NCI-H82 (cell line): ENCODE measurements at regions not wholly inside any gene's neighbourhood (a gene's known extent, or its start where the extent isn't known, plus 50 kb on each side); places are given as distances from the start of the nearest gene placed in this dataset.
"Not testable (repeated sequence)": the region's sequence is repeated elsewhere in the genome, so short reads cannot be mapped to it uniquely, and the experiment has no call there.

Source experiments
- DNase-seq: peaks from one replicate; lab custom pipeline; 2025; lab: John Stamatoyannopoulos, UW

DNA sequence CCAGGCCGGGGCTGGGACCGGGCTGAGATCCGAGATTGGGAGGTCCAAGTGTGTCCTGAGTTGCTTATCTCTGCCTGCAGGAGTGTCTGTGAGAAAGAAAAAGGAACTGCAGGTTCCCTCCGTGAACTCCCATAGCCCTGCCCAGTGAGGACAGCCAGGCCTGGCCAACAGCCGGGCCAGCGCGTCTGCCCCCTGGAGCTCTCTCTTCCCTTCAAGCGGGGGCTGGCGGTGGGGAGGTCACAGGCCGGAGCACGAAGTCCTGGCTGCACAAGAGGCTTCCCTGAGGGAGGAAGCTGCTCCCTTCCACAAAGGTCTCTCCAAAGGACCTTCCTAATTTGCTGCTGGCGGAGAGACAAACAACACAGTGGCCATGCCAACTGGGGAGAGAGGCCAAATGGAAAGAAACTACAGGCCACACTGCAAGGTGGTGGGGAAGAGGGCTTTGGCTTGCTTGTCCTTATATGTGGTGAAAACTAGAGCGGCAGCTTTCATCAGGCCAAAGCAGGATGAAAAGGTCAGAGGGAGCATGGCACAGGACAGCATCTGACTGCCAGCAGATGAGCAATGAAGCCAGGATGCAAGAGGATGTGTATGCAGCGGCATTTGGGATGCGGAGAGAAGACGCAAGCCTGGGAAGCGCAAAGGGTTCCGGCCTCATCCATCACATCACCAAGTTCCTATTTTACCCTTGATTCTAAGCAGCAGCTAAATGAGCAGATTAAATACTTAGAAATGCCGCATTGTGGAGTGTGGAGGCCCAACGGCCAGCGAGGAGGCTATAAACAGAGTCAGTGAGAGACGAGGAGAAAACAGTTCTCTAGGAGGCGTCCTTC lies 260.0 kb downstream of the ERMARD start:
- no peak for DNase-seq

DNA sequence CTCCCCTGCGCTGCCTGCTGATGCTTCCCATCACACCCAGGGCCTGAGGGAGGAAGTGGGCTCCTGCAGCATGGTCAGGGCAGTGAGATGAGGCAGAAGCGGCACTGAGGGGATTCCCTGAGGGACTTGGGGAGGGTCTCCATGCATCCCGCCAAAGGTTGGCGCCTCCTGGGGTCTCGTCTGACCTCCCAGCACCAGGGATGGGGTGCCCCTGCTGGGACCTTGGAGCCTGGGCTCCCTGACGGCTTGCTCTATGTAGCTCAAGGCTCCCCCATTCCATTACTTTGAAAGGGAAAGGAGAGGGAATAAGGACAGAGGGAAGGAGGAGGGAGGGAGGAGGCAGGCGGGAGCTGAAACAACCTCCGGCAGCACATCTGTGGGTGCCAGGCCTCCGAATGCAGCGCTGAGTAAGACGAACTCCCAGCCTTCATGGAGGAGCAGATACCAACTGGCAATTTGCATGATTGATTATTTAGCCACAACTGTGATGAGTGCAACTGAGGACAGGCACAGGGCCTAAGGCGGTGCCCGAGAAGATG lies 259.3 kb downstream of the ERMARD start:
- DNase-seq: no peak

DNA sequence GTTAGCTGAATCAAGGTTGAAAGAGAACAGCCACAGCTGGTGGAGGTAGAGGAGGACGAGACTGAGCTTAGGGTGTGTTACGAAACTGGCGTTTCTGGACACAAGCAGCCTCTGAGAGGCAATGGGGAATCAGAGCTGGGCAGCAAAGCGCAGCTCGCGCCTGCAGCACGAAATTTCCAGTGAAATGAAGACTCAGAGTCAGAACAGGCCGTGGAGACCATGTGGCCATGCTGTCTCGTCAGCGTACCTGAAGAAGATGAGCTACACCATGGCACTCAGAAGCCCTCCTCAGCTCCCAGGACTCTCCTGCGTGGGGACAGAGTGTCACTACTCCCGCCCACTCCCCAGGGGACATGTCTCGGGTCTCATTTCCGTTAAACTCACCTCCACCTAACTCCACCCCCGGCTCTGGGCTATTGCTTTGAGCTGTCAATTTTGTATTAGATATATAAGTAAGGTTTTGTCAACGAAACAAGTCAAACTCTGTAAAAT lies 256.9 kb downstream of the ERMARD start:
- DNase-seq: no peak

GRCh38 chr6:170007468-170008293 lies 256.3 kb downstream of the ERMARD start:
- no peak for DNase-seq

- no peak for DNase-seq
Measured at GRCh38 chr6:170006900-170007467, 255.6 kb downstream of the ERMARD start.

DNA sequence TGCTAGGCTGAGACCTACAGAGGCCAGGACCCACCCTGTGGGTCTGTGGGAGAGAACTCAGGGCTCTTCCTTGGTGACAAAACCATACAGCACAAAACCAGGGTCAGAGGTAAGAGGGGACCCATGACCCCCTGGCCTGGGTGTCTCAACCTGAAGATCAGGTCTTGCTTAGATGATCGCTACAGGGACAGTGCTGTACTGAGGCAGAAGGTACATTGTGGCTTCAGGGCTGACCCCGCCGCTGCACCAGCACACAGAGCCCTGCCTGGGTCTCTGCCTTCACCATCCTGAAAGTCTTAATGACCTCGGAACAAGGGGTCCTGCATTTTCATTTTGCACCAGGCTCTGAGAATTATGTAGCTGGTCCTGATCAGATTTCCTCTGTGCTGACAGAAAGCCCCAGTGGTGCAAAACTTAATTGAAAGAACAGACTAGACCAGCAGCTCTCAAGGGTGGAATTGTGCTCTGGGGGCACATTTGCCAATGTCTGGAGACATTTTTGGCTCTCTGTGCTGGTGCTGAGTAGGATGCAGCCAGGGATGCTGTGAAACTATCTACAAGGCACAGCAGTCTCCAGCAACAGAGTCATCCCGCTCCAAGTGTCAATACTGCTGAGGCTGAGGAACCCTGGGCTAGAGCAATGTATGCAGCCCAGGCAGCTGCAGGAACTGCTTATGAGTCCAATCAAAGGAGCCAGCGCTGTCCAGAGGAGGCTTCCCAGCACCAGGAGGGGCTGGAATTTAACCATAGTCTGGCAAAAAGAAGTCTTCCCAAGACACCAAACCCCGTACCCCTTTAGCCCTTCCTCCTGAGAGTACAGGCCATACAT lies 254.9 kb downstream of the ERMARD start:
- no peak for DNase-seq

GRCh38 chr6:170005665-170006064 lies 254.2 kb downstream of the ERMARD start:
- DNase-seq: no peak

GRCh38 chr6:170004585-170005210 lies 253.3 kb downstream of the ERMARD start:
- DNase-seq: no peak

DNA sequence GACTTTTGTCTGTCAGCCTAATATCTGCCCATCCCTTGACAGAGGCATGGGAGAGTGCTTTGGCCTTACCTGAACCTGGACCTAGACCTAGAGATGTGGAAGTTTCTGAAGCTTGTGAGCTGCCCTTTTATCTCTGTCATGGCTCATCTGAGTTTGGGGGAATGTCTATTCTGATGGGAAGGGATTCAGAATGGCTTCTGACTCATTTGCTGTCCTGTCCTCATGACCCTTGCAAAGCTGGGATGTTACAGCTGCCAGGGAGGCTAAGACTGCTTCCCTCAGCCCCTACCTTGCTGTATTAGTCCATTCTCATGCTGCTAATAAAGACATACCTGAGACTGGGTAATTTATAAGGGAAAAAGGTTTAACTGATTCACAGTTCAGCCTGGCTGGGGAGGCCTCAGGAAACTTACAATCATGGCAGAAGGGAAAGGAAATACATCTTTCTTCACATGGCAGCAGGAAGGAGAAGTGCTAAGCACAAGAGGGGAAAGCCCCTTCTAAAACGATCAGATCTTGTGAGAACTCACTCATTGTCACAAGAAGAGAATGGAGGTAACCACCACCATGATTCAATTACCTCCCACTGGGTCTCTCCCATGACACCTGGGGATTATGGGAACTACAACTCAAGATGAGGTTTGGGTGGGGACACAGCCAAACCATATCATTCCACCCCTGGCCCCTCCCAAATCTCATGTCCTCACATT lies 252.2 kb downstream of the ERMARD start:
- no peak for DNase-seq

- peak; percentile 20 for DNase-seq
Measured at GRCh38 chr6:170003027-170003426, 251.6 kb downstream of the ERMARD start.

- DNase-seq: not testable (repeated sequence)
Measured at GRCh38 chr6:170001782-170002181, 250.4 kb downstream of the ERMARD start.

DNA sequence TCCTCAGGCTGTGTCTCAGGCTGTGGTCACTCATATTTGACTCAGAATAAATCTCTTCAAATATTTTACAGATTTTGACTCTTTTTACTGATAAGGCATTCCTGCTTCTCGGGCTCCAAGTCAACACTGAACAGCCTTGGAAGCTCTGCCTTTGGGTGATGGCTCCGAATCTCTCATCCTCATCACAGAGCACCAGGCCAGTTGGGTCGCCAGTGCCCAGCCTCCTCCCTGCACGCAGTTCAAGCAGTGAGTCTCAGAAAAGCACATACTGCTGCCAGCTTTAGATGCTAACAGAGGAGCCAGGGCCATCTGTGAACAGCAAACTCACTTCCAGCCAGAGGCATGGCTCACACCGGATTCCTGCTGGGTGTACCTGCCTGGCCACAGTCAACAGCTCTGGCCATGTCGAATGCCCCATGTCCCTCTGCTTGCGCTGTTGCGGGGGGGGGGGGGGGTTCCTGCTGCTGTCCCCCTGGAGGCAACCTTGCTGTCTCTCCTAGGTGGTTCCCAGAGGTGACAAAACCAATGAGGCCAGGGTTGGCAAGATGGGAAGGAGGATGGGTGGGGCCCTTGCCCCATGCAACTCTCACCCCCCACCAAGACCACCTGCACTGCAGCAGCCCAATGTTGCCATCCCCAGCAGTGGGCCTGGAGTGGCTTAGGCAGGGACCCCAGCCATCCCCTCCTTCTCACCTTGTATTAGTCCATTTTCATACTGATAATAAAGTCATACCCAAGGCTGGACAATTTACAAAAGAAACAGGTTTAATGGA lies 248.8 kb downstream of the ERMARD start:
- no peak for DNase-seq

- DNase-seq: no peak
Measured at GRCh38 chr6:169999367-169999766, 247.9 kb downstream of the ERMARD start.

GRCh38 chr6:169998457-169998856 lies 247.0 kb downstream of the ERMARD start:
- DNase-seq: no peak

DNA sequence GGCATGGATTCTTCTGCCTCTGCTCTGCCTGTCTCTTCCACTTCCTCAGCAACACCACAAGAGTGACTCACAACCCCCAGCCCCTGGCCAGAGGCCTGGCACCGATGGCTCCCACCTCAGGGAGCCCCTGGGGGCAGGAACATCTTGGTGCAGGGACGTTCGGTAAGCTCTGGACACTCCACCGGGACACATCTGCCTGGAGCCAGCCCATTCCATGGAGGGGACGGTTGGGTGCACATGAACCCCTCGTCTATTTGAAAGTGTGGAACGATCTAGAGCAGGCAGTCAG lies 246.5 kb downstream of the ERMARD start:
- DNase-seq: no peak

DNA sequence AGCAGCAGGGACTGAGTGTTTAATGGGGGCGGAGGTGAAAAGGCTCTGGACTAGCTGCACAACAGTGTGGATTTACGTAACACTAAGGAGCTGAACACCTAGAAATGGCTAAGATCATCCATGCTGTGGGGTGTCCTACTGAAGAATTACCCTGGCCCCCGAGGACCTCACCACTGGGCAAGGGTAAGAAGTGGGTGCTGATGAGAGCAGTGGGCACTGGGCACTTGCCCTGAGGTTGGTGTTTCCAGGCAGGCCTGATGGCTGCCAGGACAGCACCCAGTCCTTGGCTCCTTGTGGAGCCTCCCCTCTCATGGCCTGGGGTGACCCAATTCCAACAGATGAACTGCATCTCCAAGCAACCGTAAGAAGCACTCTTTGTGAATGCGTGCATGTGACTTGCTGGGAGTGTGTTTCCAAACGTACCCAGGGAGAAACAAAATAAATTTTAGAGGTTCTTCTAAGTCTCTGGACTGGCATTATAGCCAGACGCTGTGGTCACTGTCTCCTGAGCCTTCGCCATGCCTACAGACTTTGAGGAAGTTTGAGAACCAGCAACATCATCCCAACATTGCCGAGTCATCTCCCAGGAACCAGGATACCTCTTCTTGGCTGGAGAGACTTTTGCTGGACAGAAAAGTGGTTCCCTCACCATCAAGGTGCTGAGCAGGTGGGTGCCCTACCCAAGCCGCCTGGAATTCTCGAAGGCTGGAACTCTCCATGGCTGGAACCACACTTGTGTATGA lies 245.9 kb downstream of the ERMARD start:
- DNase-seq: no peak

GRCh38 chr6:169996378-169997051 lies 245.1 kb downstream of the ERMARD start:
- no peak for DNase-seq

GRCh38 chr6:169994739-169995138 lies 243.3 kb downstream of the ERMARD start:
- DNase-seq: no peak
